ENCODE measurements at regions not wholly inside any gene's neighbourhood (a gene's known extent, or its start where the extent isn't known, plus 50 kb on each side); places are given as distances from the start of the nearest gene placed in this dataset.

DNA sequence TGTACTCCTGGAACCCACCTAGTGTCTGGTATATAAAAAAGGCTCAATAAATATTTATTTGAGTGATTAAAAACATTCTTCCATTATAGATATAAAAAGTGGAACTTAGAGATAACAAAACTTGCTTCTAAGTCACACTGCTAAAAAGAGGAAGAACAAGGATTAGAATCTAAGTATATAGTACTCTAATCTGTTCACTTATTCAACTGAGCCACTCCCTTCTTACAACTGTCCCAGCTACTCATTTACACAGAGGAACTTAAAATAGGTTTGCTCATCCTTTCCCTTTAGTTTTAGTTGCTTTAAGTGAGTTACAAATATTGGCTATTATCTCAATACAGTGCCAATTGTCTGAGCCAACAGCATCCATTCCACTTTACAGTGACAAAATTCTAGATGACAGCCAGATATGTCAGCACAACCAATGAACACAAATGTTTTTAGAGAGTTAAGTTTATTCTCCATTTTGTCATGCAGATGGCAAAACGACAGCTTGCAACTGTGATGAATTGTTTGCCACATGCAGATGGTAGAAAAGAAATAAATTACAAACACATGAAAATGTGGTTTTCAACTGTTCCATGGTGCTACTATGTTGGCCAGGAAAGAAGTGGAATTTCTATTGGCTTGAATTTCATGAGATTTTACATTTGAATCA is 280.7 kb upstream of the ZC3H15 start:
- TF ChIP-seq, protein P1, sequence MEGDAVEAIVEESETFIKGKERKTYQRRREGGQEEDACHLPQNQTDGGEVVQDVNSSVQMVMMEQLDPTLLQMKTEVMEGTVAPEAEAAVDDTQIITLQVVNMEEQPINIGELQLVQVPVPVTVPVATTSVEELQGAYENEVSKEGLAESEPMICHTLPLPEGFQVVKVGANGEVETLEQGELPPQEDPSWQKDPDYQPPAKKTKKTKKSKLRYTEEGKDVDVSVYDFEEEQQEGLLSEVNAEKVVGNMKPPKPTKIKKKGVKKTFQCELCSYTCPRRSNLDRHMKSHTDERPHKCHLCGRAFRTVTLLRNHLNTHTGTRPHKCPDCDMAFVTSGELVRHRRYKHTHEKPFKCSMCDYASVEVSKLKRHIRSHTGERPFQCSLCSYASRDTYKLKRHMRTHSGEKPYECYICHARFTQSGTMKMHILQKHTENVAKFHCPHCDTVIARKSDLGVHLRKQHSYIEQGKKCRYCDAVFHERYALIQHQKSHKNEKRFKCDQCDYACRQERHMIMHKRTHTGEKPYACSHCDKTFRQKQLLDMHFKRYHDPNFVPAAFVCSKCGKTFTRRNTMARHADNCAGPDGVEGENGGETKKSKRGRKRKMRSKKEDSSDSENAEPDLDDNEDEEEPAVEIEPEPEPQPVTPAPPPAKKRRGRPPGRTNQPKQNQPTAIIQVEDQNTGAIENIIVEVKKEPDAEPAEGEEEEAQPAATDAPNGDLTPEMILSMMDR (IDR thresholded peaks at IDR 0.05; ENCODE audit: extremely low read depth in 1 of 2, insufficient read depth in 1 of 2, low read depth in 1 of 2, low read length in 2 of 2) = no peak
- no peak for TF ChIP-seq POLR2AphosphoS5 (IDR thresholded peaks at IDR 0.05; ENCODE audit: insufficient read depth, low read depth, low read length)

Measured in endothelial cell of umbilical vein (primary cell).